ENCODE measurements at regions not wholly inside any gene's neighbourhood (a gene's known extent, or its start where the extent isn't known, plus 50 kb on each side); places are given as distances from the start of the nearest gene placed in this dataset.

- FAIRE-seq (no peak), DNase-seq (ENCODE audit: low read depth in 1 of 2, low spot score in 2 of 2) (no peak)
- no peak overlapping the region for H2AK5ac ChIP-seq (ENCODE audit: low read depth, low read length)
- H4K8ac ChIP-seq (ENCODE audit: extremely low read depth, insufficient read depth, low read length) = no peak overlapping the region
- H3K27ac ChIP-seq (ENCODE audit: low read depth, low read length) = no peak overlapping the region
- no peak overlapping the region for H2BK12ac ChIP-seq (ENCODE audit: low read depth, low read length)
- POLR2A ChIA-PET (ENCODE audit: partially characterized antibody) = no interaction called here
- no peaks in the 10 kb centered on the region for H3K23me2 ChIP-seq (ENCODE audit: low read depth, low read length)
- no peak overlapping the region for H2BK20ac ChIP-seq (ENCODE audit: low read length)
- H2BK5ac ChIP-seq (ENCODE audit: low read depth, low read length) = no peak overlapping the region
- peaks cover 0 to 3% (median 0%) of the 10 kb centered on the region in 4 experiments; a peak in 3 of 7 replicates for H3K4me1 ChIP-seq (replicated peaks in 1 of 4; ENCODE audit: control insufficient read depth in 3 of 4, insufficient read depth in 4 of 4, low read length in 3 of 4)
- H3K36me3 ChIP-seq (ENCODE audit: control insufficient read depth in 2 of 4, insufficient read depth in 4 of 4, low read length in 3 of 4) = no peaks in the 10 kb centered on the region; a peak in 1 of 8 replicates
- H3K4me3 ChIP-seq (ENCODE audit: extremely low read depth in 1 of 4, insufficient read depth in 2 of 4, low read depth in 3 of 4, low read length in 4 of 4) = no peak overlapping the region
- WGBS, 2 experiments (ENCODE audit: extremely low coverage in 1 of 2, insufficient coverage in 1 of 2, insufficient read length in 1 of 2, insufficient replicate concordance in 2 of 2, low coverage in 1 of 2, low lambda C conversion rate in 2 of 2, missing lambda C conversion rate in 1 of 2) = 100% methylated on average over 1 of the region's 1 CpG; no CpG with 5 or more reads in 1 of the 2 experiments
- no peak overlapping the region for H3K4ac ChIP-seq (replicated peaks; ENCODE audit: insufficient read length, low read depth, low read length)
- H3K4me2 ChIP-seq (ENCODE audit: insufficient read depth in 1 of 2, low read depth in 2 of 2, low read length in 2 of 2) = no peak overlapping the region
- no peak overlapping the region for H3K9ac ChIP-seq (replicated peaks in 1 of 4; ENCODE audit: extremely low read depth in 1 of 4, low read depth in 3 of 4, low read length in 3 of 4)
- no peak overlapping the region for H3K56ac ChIP-seq (replicated peaks; ENCODE audit: insufficient read length, low read depth, low read length)
- H4K5ac ChIP-seq (ENCODE audit: insufficient read length, low read depth, low read length) = no peak overlapping the region
- no peak overlapping the region for H2BK120ac ChIP-seq (replicated peaks; ENCODE audit: low read depth, low read length)
- no peaks in the 10 kb centered on the region for H3K27me3 ChIP-seq (replicated peaks in 1 of 4; ENCODE audit: control insufficient read depth in 3 of 4, extremely low read depth in 1 of 4, insufficient read depth in 3 of 4, low read length in 3 of 4)
- peaks cover 11 to 15% of the 10 kb centered on the region in 2 experiments; a peak in 3 of 4 replicates for H3K9me3 ChIP-seq (ENCODE audit: insufficient read depth in 2 of 2, low read depth in 1 of 2, low read length in 1 of 2)
- CTCF ChIA-PET (ENCODE audit: partially characterized antibody) = interaction anchor here (0.8 to 1.7 kb wide), 3 partner anchors 11 to 76 kb away, joined by 3 to 5 read pairs (median 4); no protein-coding TSS in a partner anchor
- H2AFZ ChIP-seq (ENCODE audit: low read length) = no peak overlapping the region
- H3K23ac ChIP-seq (ENCODE audit: insufficient read length) = no peak overlapping the region
- no peaks in the 10 kb centered on the region for H4K20me1 ChIP-seq (replicated peaks in 1 of 2; ENCODE audit: control insufficient read depth in 1 of 2, insufficient read depth in 2 of 2, low read length in 2 of 2)
- H4K91ac ChIP-seq (replicated peaks; ENCODE audit: insufficient read length, low read length) = no peak overlapping the region
- H3K79me2 ChIP-seq (ENCODE audit: control insufficient read depth in 1 of 2, insufficient read depth in 2 of 2, low read length in 2 of 2) = no peaks in the 10 kb centered on the region
- no peaks in the 10 kb centered on the region for H3K79me1 ChIP-seq (ENCODE audit: low read depth, low read length)
- H3K18ac ChIP-seq (ENCODE audit: extremely low read depth, low read length) = no peak overlapping the region
- H3K14ac ChIP-seq (ENCODE audit: insufficient read length) = no peak overlapping the region
- no peak overlapping the region for H2BK15ac ChIP-seq (ENCODE audit: low read length)
- TF ChIP-seq MAX (IDR thresholded peaks at IDR 0.05) = no peak
- TF ChIP-seq EGR1 (IDR thresholded peaks at IDR 0.05; ENCODE audit: borderline replicate concordance, low read depth, low read length) = no peak
- TF ChIP-seq FOSL1 (IDR thresholded peaks at IDR 0.05; ENCODE audit: insufficient read depth, low read depth, low read length) = no peak
- TF ChIP-seq CREB1 (IDR thresholded peaks at IDR 0.05) = no peak
- TF ChIP-seq POLR2A (IDR thresholded peaks at IDR 0.05; ENCODE audit: control extremely low read depth in 1 of 2, low read depth in 2 of 2, low read length in 2 of 2) = no peak
- no peak for TF ChIP-seq SP2 (IDR thresholded peaks at IDR 0.05; ENCODE audit: low read length)
- no peak for TF ChIP-seq JUND (IDR thresholded peaks at IDR 0.05; ENCODE audit: low read length)
- TF ChIP-seq MAFK (IDR thresholded peaks at IDR 0.05; ENCODE audit: low read depth, low read length) = no peak
- no peak for TF ChIP-seq TAF7 (optimal IDR thresholded peaks at IDR 0.05; ENCODE audit: borderline replicate concordance, low read depth, low read length)
- no peak for TF ChIP-seq POU5F1 (IDR thresholded peaks at IDR 0.05; ENCODE audit: low read depth, low read length)
Measured at GRCh38 chr3:41126961-41127360, 72.3 kb upstream of the CTNNB1 start.
